Hepatocyte (in vitro differentiated cells): ENCODE measurements at regions not wholly inside any gene's neighbourhood (a gene's known extent, or its start where the extent isn't known, plus 50 kb on each side); places are given as distances from the start of the nearest gene placed in this dataset.

Source experiments
- CTCF ChIP-seq: fragments of 200-600 bp; sonication (generic); IDR thresholded peaks from 2 replicates; pipeline ENCODE4 v1.5.1; 2016; ENCODE audit warnings: antibody characterized with exemption, mild to moderate bottlenecking; ENCODE audit not compliant: poor library complexity
- EZH2 ChIP-seq: fragments of 200-600 bp; sonication (generic); IDR thresholded peaks from 2 replicates; pipeline ENCODE4 v1.6.1; 2016; ENCODE audit warnings: antibody characterized with exemption, mild to moderate bottlenecking, borderline replicate concordance
- EZH2phosphoT487 ChIP-seq: fragments of 200-600 bp; sonication (generic); IDR thresholded peaks from one replicate; pipeline ENCODE4 v1.6.1; 2018; ENCODE audit warnings: antibody characterized with exemption, mild to moderate bottlenecking, low read depth, moderate library complexity; ENCODE audit not compliant: unreplicated experiment, severe bottlenecking

GRCh38 chr6:126152372-126152745 is 166.0 kb downstream of the TRMT11 start:
- TF ChIP-seq CTCF (no peak), EZH2 (no peak), EZH2phosphoT487 (no peak)
